ENCODE measurements at regions not wholly inside any gene's neighbourhood (a gene's known extent, or its start where the extent isn't known, plus 50 kb on each side); places are given as distances from the start of the nearest gene placed in this dataset.

DNA sequence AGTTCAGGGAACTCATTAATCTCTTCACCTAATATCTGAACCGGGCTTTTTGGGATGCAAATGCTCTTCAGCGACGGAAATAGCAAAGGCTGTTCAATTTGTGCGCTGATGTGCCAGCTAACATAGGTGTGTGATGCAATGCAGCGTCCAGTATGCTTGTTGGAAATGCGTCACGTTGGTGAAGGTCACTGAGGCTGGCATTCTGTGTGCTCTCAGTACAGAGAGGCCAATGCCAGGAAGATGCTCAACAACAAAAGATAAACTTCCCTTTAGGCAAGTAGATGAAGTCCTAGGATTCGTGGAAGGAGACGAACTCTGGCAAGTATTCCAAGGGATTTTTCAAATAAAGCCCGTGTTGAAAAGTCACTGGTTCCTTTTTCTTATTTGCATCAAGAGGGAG lies 649.5 kb upstream of the MKI67 start:
- TF ChIP-seq, protein P1, sequence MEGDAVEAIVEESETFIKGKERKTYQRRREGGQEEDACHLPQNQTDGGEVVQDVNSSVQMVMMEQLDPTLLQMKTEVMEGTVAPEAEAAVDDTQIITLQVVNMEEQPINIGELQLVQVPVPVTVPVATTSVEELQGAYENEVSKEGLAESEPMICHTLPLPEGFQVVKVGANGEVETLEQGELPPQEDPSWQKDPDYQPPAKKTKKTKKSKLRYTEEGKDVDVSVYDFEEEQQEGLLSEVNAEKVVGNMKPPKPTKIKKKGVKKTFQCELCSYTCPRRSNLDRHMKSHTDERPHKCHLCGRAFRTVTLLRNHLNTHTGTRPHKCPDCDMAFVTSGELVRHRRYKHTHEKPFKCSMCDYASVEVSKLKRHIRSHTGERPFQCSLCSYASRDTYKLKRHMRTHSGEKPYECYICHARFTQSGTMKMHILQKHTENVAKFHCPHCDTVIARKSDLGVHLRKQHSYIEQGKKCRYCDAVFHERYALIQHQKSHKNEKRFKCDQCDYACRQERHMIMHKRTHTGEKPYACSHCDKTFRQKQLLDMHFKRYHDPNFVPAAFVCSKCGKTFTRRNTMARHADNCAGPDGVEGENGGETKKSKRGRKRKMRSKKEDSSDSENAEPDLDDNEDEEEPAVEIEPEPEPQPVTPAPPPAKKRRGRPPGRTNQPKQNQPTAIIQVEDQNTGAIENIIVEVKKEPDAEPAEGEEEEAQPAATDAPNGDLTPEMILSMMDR (IDR thresholded peaks at IDR 0.05; ENCODE audit: low read depth, low read length) = no peak
- TF ChIP-seq EZH2phosphoT487 (IDR thresholded peaks at IDR 0.05; ENCODE audit: low read depth) = no peak

Data from OCI-LY3 (cell line).